IMR-90 (cell line): ENCODE measurements at regions not wholly inside any gene's neighbourhood (a gene's known extent, or its start where the extent isn't known, plus 50 kb on each side); places are given as distances from the start of the nearest gene placed in this dataset.

Experiments
- ATAC-seq: fragments of 200-7000 bp; cut with Tn5 transposase; 2 replicates; pipeline ENCODE4 v1.9.1; 2020; ENCODE audit warnings: low read depth, mild to moderate bottlenecking, moderate library complexity
- BruUV-seq: library from RNA; stranded (reverse); fragments of 400-500 nt; replicated peaks from 2 replicates; lab custom pipeline; 2021; lab: Mats Ljungman, UMichigan
- CTCF ChIA-PET: fragments of 300-600 bp; formaldehyde crosslinking; extraction: SDS; loops from one replicate; lab custom pipeline; 2021; ENCODE audit warnings: antibody characterized with exemption; lab: Yijun Ruan, JAX
- POLR2A ChIA-PET: fragments of 300-600 bp; sonication (Branson Sonifier 250); formaldehyde crosslinking; loops from one replicate; lab custom pipeline; 2022; ENCODE audit warnings: antibody characterized with exemption; ENCODE audit not compliant: unreplicated experiment; lab: Charles Lee
- DNase-seq: peaks from one replicate; pipeline ENCODE4 v3.0.0; 2013
- H2AFZ ChIP-seq: replicated peaks from 2 replicates; pipeline ENCODE3; 2013; ENCODE audit warnings: low read length, mild to moderate bottlenecking; ENCODE audit not compliant: poor library complexity
- H2AK5ac ChIP-seq: 2 replicates; pipeline ENCODE4 v1.6.1; 2013; ENCODE audit warnings: low read depth, low read length, inconsistent platforms
- H2AK9ac ChIP-seq: replicated peaks from 2 replicates; pipeline ENCODE3; 2013; ENCODE audit warnings: mild to moderate bottlenecking, low read depth, low read length, moderate library complexity; ENCODE audit not compliant: poor library complexity
- H2BK120ac ChIP-seq: 2 replicates; pipeline ENCODE4 v1.6.1; 2013; ENCODE audit warnings: low read depth, low read length, inconsistent platforms
- H2BK15ac ChIP-seq: 3 replicates; pipeline ENCODE4 v1.6.1; 2013; ENCODE audit warnings: low read depth, low read length, inconsistent platforms
- H2BK20ac ChIP-seq: 2 replicates; pipeline ENCODE4 v1.6.1; 2013; ENCODE audit warnings: low read depth, mild to moderate bottlenecking, inconsistent platforms, low read length, moderate library complexity
- H2BK5ac ChIP-seq: 2 replicates; pipeline ENCODE4 v1.6.1; 2013; ENCODE audit warnings: mild to moderate bottlenecking, low read depth, low read length, inconsistent platforms; ENCODE audit not compliant: poor library complexity, severe bottlenecking
- H3K14ac ChIP-seq: replicated peaks from 2 replicates; pipeline ENCODE4 v1.6.1; 2013; ENCODE audit warnings: low read depth, low read length, inconsistent platforms
- H3K18ac ChIP-seq: 2 replicates; pipeline ENCODE4 v1.6.1; 2013; ENCODE audit warnings: low read depth, low read length, control low read depth
- H3K23ac ChIP-seq: 2 replicates; pipeline ENCODE4 v1.6.1; 2013; ENCODE audit warnings: low read depth, low read length, inconsistent platforms
- H3K27ac ChIP-seq: 2 replicates; pipeline ENCODE4 v1.5.1; 2013; ENCODE audit warnings: mild to moderate bottlenecking, control low read depth, low read length; ENCODE audit not compliant: insufficient read depth
- H3K27me3 ChIP-seq: 2 replicates; pipeline ENCODE4 v1.6.1; 2013; ENCODE audit warnings: low read length; ENCODE audit not compliant: control insufficient read depth, insufficient read depth
- H3K36me3 ChIP-seq: 2 replicates; pipeline ENCODE4 v1.6.1; 2013; ENCODE audit warnings: low read length, mixed read lengths; ENCODE audit not compliant: control insufficient read depth, insufficient read depth
- H3K4ac ChIP-seq: 2 replicates; pipeline ENCODE4 v1.6.1; 2013; ENCODE audit warnings: low read depth, low read length, inconsistent platforms
- H3K4me1 ChIP-seq: 2 replicates; pipeline ENCODE4 v1.6.1; 2013; ENCODE audit warnings: low read length, mixed read lengths; ENCODE audit not compliant: control insufficient read depth, insufficient read depth
- H3K4me2 ChIP-seq: 2 replicates; pipeline ENCODE4 v1.6.1; 2013; ENCODE audit warnings: low read depth, mild to moderate bottlenecking, control low read depth, low read length, moderate library complexity
- H3K4me3 ChIP-seq: 2 replicates; pipeline ENCODE4 v1.5.1; 2013; ENCODE audit warnings: low read depth, mild to moderate bottlenecking, control low read depth, low read length, moderate library complexity; ENCODE audit not compliant: insufficient read depth
- H3K56ac ChIP-seq: 2 replicates; pipeline ENCODE4 v1.6.1; 2013; ENCODE audit warnings: low read length, inconsistent platforms; ENCODE audit not compliant: insufficient read depth; ENCODE audit errors: extremely low read depth
- H3K79me1 ChIP-seq, 2 experiments: 2 replicates each; pipeline ENCODE4 v1.6.1; 2013; ENCODE audit warnings: low read length in 2 of 2, inconsistent platforms in 1 of 2, low read depth in 1 of 2
- H3K9ac ChIP-seq: 2 replicates; pipeline ENCODE4 v1.6.1; 2013; ENCODE audit warnings: low read depth, low read length, control low read depth
- H3K9me1 ChIP-seq: 2 replicates; pipeline ENCODE4 v1.6.1; 2013; ENCODE audit warnings: low read length, inconsistent platforms; ENCODE audit not compliant: insufficient read depth
- H3K9me3 ChIP-seq: 2 replicates; pipeline ENCODE4 v1.6.1; 2013; ENCODE audit warnings: low read length; ENCODE audit not compliant: control insufficient read depth, insufficient read depth
- H4K20me1 ChIP-seq: 2 replicates; pipeline ENCODE4 v1.6.1; 2013; ENCODE audit warnings: low read length, inconsistent platforms; ENCODE audit not compliant: insufficient read depth
- H4K5ac ChIP-seq: 2 replicates; pipeline ENCODE4 v1.6.1; 2013; ENCODE audit warnings: mild to moderate bottlenecking, low read depth, low read length, control low read depth
- H4K8ac ChIP-seq, 2 experiments: 2 replicates each; pipeline ENCODE4 v1.6.1; 2013; ENCODE audit warnings: low read depth in 2 of 2, low read length in 2 of 2, control low read depth in 1 of 2, inconsistent platforms in 1 of 2
- H4K91ac ChIP-seq: 2 replicates; pipeline ENCODE4 v1.6.1; 2013; ENCODE audit warnings: low read depth, low read length, inconsistent platforms; ENCODE audit not compliant: insufficient read depth
- CHD1 ChIP-seq: IDR thresholded peaks from 2 replicates; pipeline ENCODE4 v1.6.1; 2012; ENCODE audit warnings: low read depth, low read length, improper control_type of control experiment
- FOS ChIP-seq: fragments of 150-350 bp; IDR thresholded peaks from 2 replicates; pipeline ENCODE4 v1.6.1; 2016; ENCODE audit warnings: low read depth, low read length
- MAFK ChIP-seq: IDR thresholded peaks from 2 replicates; pipeline ENCODE4 v1.6.1; 2012; ENCODE audit warnings: low read depth, low read length, improper control_type of control experiment
- MAZ ChIP-seq: IDR thresholded peaks from 2 replicates; pipeline ENCODE4 v1.6.1; 2012; ENCODE audit warnings: low read depth, mild to moderate bottlenecking, low read length, improper control_type of control experiment, moderate library complexity, borderline replicate concordance
- POLR2A ChIP-seq: IDR thresholded peaks from 2 replicates; pipeline ENCODE4 v1.6.1; 2012; ENCODE audit warnings: mild to moderate bottlenecking, low read depth, low read length
- RCOR1 ChIP-seq: IDR thresholded peaks from 2 replicates; pipeline ENCODE4 v1.6.1; 2012; ENCODE audit warnings: mild to moderate bottlenecking, low read length, improper control_type of control experiment; ENCODE audit not compliant: insufficient replicate concordance
- SMC3 ChIP-seq: fragments of 150-350 bp; IDR thresholded peaks from 2 replicates; pipeline ENCODE4 v1.6.1; 2016; ENCODE audit warnings: low read depth, mild to moderate bottlenecking, antibody characterized with exemption, low read length, moderate library complexity
- WGBS, 2 experiments: methylation state at CpG; one replicate each; pipeline versions ENCODE4 v1.1.5 to v1.1.7; 2013; ENCODE audit warnings: missing lambda C conversion rate in 2 of 2; ENCODE audit not compliant: insufficient read length in 1 of 2; ENCODE audit errors: extremely low coverage in 2 of 2; 5-methylcytosine and 5-hydroxymethylcytosine counted together
- dilution Hi-C: fragments of 300-500 bp; cut with HindIII; formaldehyde crosslinking; loops from one replicate; pipeline ENCODE4 v1.14.3; 2018; ENCODE audit warnings: low sequenced_read_pairs; ENCODE audit not compliant: unreplicated experiment
- in situ Hi-C: fragments of 300-500 bp; cut with MboI; formaldehyde crosslinking; loops from 3 replicates; pipeline ENCODE4 v1.14.3; 2019; ENCODE audit warnings: low sequenced_read_pairs, inconsistent platforms, mixed read lengths
- intact Hi-C: fragments of 100-400 bp; cut with micrococcal nuclease; formaldehyde crosslinking; loops from 2 replicates; pipeline ENCODE4 v1.10.0; 2022
- TF ChIP-seq, protein P1 (sequence below): conservative IDR thresholded peaks from 2 replicates; pipeline ENCODE4 v1.5.1; 2012; ENCODE audit warnings: mild to moderate bottlenecking, low read depth, low read length, improper control_type of control experiment

DNA sequence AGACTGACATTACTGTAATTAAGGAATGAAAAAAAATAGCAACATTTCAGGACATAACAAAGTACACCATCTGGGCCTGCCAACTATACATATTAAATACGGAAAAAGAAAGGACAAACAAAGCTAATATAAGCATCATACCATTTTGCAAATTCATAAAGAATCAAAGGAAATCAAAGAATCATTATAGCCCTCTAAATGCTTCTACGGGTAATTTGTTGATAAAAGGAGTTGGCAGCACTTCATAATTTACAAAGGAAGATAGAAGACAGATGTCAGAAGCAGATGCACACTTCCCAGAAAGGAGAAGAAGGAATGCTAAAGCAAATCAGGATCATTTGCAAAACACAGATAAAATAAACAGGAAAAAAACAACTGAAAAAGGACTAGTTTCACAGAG, 1757.3 kb downstream of the PCDH7 start:
- in situ Hi-C loops = no loop called here
- no CpG with 5 or more reads among the region's 2 CpGs for WGBS, 2 experiments
- no peaks in the 10 kb centered on the region for H3K36me3 ChIP-seq
- no peak overlapping the region for H3K18ac ChIP-seq
- TF ChIP-seq MAFK = no peak
- TF ChIP-seq, protein P1, sequence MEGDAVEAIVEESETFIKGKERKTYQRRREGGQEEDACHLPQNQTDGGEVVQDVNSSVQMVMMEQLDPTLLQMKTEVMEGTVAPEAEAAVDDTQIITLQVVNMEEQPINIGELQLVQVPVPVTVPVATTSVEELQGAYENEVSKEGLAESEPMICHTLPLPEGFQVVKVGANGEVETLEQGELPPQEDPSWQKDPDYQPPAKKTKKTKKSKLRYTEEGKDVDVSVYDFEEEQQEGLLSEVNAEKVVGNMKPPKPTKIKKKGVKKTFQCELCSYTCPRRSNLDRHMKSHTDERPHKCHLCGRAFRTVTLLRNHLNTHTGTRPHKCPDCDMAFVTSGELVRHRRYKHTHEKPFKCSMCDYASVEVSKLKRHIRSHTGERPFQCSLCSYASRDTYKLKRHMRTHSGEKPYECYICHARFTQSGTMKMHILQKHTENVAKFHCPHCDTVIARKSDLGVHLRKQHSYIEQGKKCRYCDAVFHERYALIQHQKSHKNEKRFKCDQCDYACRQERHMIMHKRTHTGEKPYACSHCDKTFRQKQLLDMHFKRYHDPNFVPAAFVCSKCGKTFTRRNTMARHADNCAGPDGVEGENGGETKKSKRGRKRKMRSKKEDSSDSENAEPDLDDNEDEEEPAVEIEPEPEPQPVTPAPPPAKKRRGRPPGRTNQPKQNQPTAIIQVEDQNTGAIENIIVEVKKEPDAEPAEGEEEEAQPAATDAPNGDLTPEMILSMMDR = no peak
- no peak for TF ChIP-seq RCOR1
- no peak for TF ChIP-seq CHD1
- TF ChIP-seq SMC3 = no peak
- TF ChIP-seq FOS = no peak
- TF ChIP-seq POLR2A = no peak
- TF ChIP-seq MAZ = no peak
- H2BK5ac ChIP-seq = no peak overlapping the region
- H3K23ac ChIP-seq = no peak overlapping the region
- ChIA-PET POLR2A (no interaction called here), CTCF (no interaction called here)
- H3K9me3 ChIP-seq = 0 out of 2 replicates have a peak, but pooled peaks cover 5% of the 10 kb centered on the region
- H2BK120ac ChIP-seq = no peak overlapping the region
- H2AFZ ChIP-seq = no peak overlapping the region
- no peak overlapping the region for H3K4me2 ChIP-seq
- no peak overlapping the region for H3K4me3 ChIP-seq
- no peak overlapping the region for H3K4ac ChIP-seq
- no peak overlapping the region for H2BK15ac ChIP-seq
- no peak overlapping the region for H3K56ac ChIP-seq
- H4K5ac ChIP-seq = no peak overlapping the region
- intact Hi-C loops = no loop called here
- no peak overlapping the region for H4K8ac ChIP-seq
- DNase-seq = no peak
- no peak overlapping the region for H2BK20ac ChIP-seq
- no peaks in the 10 kb centered on the region for H4K20me1 ChIP-seq
- H3K27me3 ChIP-seq = no peaks in the 10 kb centered on the region
- no peak overlapping the region for H3K14ac ChIP-seq
- no peak overlapping the region for H3K27ac ChIP-seq
- H3K9me1 ChIP-seq = no peaks in the 10 kb centered on the region
- no peak overlapping the region for H3K9ac ChIP-seq
- H3K4me1 ChIP-seq = no peaks in the 10 kb centered on the region
- H3K79me1 ChIP-seq = no peaks in the 10 kb centered on the region
- H2AK9ac ChIP-seq = no peak overlapping the region
- no peak for ATAC-seq
- dilution Hi-C loops = no loop called here
- no TSS peak for BruUV-seq
- H2AK5ac ChIP-seq = no peak overlapping the region
- H4K91ac ChIP-seq = no peak overlapping the region
